OCI-LY7 (cell line): ENCODE measurements at regions not wholly inside any gene's neighbourhood (a gene's known extent, or its start where the extent isn't known, plus 50 kb on each side); places are given as distances from the start of the nearest gene placed in this dataset.

ENCODE experiments used
- CTCF ChIP-seq: fragments of 200-600 bp; sonication (generic); conservative IDR thresholded peaks from 2 replicates; pipeline ENCODE4 v1.5.1; 2014; ENCODE audit warnings: mild to moderate bottlenecking, antibody characterized with exemption, low read length, moderate library complexity, mixed read lengths
- EZH2phosphoT487 ChIP-seq: fragments of 200-600 bp; sonication (generic); IDR thresholded peaks from 2 replicates; pipeline ENCODE4 v1.6.1; 2018; ENCODE audit warnings: low read depth, borderline replicate concordance, mild to moderate bottlenecking, mixed run types, antibody characterized with exemption, low read length, moderate library complexity, mixed read lengths

- TF ChIP-seq CTCF: no peak
- no peak for TF ChIP-seq EZH2phosphoT487
Measured at GRCh38 chr4:129378364-129378763, 282.4 kb downstream of the C4orf33 start.
